ENCODE measurements at regions not wholly inside any gene's neighbourhood (a gene's known extent, or its start where the extent isn't known, plus 50 kb on each side); places are given as distances from the start of the nearest gene placed in this dataset.

DNA sequence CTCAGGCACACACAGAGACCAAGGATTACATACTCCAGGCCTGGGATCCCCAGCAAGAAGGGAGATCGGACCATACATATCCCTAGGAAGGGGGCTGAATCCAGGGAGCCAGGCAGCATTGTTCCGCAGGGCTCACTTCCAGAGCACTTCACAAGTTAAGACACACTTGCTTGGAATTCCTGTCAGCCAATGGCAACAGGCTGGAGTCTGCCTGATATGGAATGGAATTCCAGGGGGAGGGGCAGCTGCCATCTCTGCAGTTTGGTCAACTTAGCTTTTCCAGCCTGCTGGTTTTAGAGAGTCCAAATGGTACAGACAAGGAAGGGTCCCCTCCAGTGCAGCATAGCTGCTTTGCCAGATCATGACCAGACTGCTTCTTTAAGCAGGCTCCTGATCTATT is 290.0 kb upstream of the GLI3 start:
- TF ChIP-seq, protein P1, sequence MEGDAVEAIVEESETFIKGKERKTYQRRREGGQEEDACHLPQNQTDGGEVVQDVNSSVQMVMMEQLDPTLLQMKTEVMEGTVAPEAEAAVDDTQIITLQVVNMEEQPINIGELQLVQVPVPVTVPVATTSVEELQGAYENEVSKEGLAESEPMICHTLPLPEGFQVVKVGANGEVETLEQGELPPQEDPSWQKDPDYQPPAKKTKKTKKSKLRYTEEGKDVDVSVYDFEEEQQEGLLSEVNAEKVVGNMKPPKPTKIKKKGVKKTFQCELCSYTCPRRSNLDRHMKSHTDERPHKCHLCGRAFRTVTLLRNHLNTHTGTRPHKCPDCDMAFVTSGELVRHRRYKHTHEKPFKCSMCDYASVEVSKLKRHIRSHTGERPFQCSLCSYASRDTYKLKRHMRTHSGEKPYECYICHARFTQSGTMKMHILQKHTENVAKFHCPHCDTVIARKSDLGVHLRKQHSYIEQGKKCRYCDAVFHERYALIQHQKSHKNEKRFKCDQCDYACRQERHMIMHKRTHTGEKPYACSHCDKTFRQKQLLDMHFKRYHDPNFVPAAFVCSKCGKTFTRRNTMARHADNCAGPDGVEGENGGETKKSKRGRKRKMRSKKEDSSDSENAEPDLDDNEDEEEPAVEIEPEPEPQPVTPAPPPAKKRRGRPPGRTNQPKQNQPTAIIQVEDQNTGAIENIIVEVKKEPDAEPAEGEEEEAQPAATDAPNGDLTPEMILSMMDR (IDR thresholded peaks at IDR 0.05; ENCODE audit: borderline replicate concordance, extremely low read depth, low read length, poor library complexity, severe bottlenecking), result no peak
- TF ChIP-seq EZH2 (IDR thresholded peaks at IDR 0.05; ENCODE audit: borderline replicate concordance, low read depth, low read length, severe bottlenecking), result no peak

All from DND-41 (cell line).